Activated naive CD8-positive, alpha-beta T cell (primary cell): ENCODE measurements at regions not wholly inside any gene's neighbourhood (a gene's known extent, or its start where the extent isn't known, plus 50 kb on each side); places are given as distances from the start of the nearest gene placed in this dataset.

ENCODE experiments used
- H3K27ac Mint-ChIP-seq: one replicate; pipeline ENCODE4 v1.8.0; 2021; ENCODE audit warnings: mixed read lengths
- H3K27me3 Mint-ChIP-seq: one replicate; pipeline ENCODE4 v1.8.0; 2021; ENCODE audit warnings: mixed read lengths
- H3K36me3 Mint-ChIP-seq: one replicate; pipeline ENCODE4 v1.8.0; 2021; ENCODE audit warnings: mixed read lengths
- H3K4me1 Mint-ChIP-seq: one replicate; pipeline ENCODE4 v1.8.0; 2021; ENCODE audit warnings: low read depth, mixed read lengths
- H3K4me3 Mint-ChIP-seq: one replicate; pipeline ENCODE4 v1.8.0; 2021; ENCODE audit warnings: mild to moderate bottlenecking, mixed read lengths
- H3K9me3 Mint-ChIP-seq: one replicate; pipeline ENCODE4 v1.8.0; 2021; ENCODE audit warnings: low read depth, mixed read lengths

- Mint-ChIP-seq H3K4me1 (peaks cover 5% of the 10 kb centered on the region), H3K27ac (peak overlapping the region; percentile 41), H3K4me3 (no peak overlapping the region), H3K36me3 (no peaks in the 10 kb centered on the region), H3K27me3 (no peaks in the 10 kb centered on the region), H3K9me3 (no peaks in the 10 kb centered on the region)
Observed at GRCh38 chr1:186571771-186572170, 108.5 kb downstream of the PTGS2 start.

GRCh38 chr1:186569856-186570255 is 108.9 kb upstream of the PDC start:
- Mint-ChIP-seq H3K36me3 (no peaks in the 10 kb centered on the region), H3K27ac (no peak overlapping the region), H3K4me3 (no peak overlapping the region), H3K27me3 (no peaks in the 10 kb centered on the region), H3K9me3 (no peaks in the 10 kb centered on the region), H3K4me1 (peaks cover 5% of the 10 kb centered on the region)

- Mint-ChIP-seq H3K4me1 (peaks cover 5% of the 10 kb centered on the region), H3K9me3 (no peaks in the 10 kb centered on the region), H3K4me3 (no peak overlapping the region)
Observed at GRCh38 chr1:186568221-186568620, 107.3 kb upstream of the PDC start.

GRCh38 chr1:186566140-186566855 is 105.4 kb upstream of the PDC start:
- no peaks in the 10 kb centered on the region for H3K9me3 Mint-ChIP-seq
- no peaks in the 10 kb centered on the region for H3K27me3 Mint-ChIP-seq
- no peak overlapping the region for H3K4me3 Mint-ChIP-seq
- H3K27ac Mint-ChIP-seq: no peak overlapping the region
- H3K36me3 Mint-ChIP-seq: no peaks in the 10 kb centered on the region
- H3K4me1 Mint-ChIP-seq: no peaks in the 10 kb centered on the region

More at GRCh38 chr1:186568221-186568620, 107.3 kb upstream of the PDC start:
- Mint-ChIP-seq H3K27ac (no peak overlapping the region), H3K27me3 (no peaks in the 10 kb centered on the region), H3K36me3 (no peaks in the 10 kb centered on the region)

GRCh38 chr1:186564582-186564981 is 103.7 kb upstream of the PDC start:
- no peak overlapping the region for H3K4me3 Mint-ChIP-seq
- no peaks in the 10 kb centered on the region for H3K9me3 Mint-ChIP-seq
- no peaks in the 10 kb centered on the region for H3K36me3 Mint-ChIP-seq
- no peak overlapping the region for H3K27ac Mint-ChIP-seq
- H3K4me1 Mint-ChIP-seq: no peaks in the 10 kb centered on the region
- H3K27me3 Mint-ChIP-seq: no peaks in the 10 kb centered on the region

- H3K4me1 Mint-ChIP-seq: no peaks in the 10 kb centered on the region
- H3K9me3 Mint-ChIP-seq: no peaks in the 10 kb centered on the region
- H3K27me3 Mint-ChIP-seq: peaks cover 5% of the 10 kb centered on the region
- no peak overlapping the region for H3K4me3 Mint-ChIP-seq
- no peak overlapping the region for H3K27ac Mint-ChIP-seq
- H3K36me3 Mint-ChIP-seq: no peaks in the 10 kb centered on the region
Observed at GRCh38 chr1:186559601-186560116, 98.7 kb upstream of the PDC start.

- peaks cover 4% of the 10 kb centered on the region for H3K9me3 Mint-ChIP-seq
- peaks cover 5% of the 10 kb centered on the region for H3K27me3 Mint-ChIP-seq
- H3K4me3 Mint-ChIP-seq: no peak overlapping the region
- H3K36me3 Mint-ChIP-seq: peaks cover 3% of the 10 kb centered on the region
- no peaks in the 10 kb centered on the region for H3K4me1 Mint-ChIP-seq
- no peak overlapping the region for H3K27ac Mint-ChIP-seq
Observed at GRCh38 chr1:186557147-186557777, 96.3 kb upstream of the PDC start.

GRCh38 chr1:186550832-186551231 is 89.9 kb upstream of the PDC start:
- H3K27me3 Mint-ChIP-seq: no peaks in the 10 kb centered on the region

GRCh38 chr1:186541003-186541402 is 80.1 kb upstream of the PDC start:
- no peaks in the 10 kb centered on the region for H3K27me3 Mint-ChIP-seq
- H3K4me1 Mint-ChIP-seq: no peaks in the 10 kb centered on the region
- H3K9me3 Mint-ChIP-seq: peaks cover 22% of the 10 kb centered on the region
- no peak overlapping the region for H3K27ac Mint-ChIP-seq
- peaks cover 8% of the 10 kb centered on the region for H3K36me3 Mint-ChIP-seq
- no peak overlapping the region for H3K4me3 Mint-ChIP-seq

More at GRCh38 chr1:186550832-186551231, 89.9 kb upstream of the PDC start:
- no peak overlapping the region for H3K27ac Mint-ChIP-seq
- H3K36me3 Mint-ChIP-seq: peaks cover 6% of the 10 kb centered on the region
- H3K4me1 Mint-ChIP-seq: no peaks in the 10 kb centered on the region
- H3K9me3 Mint-ChIP-seq: peaks cover 13% of the 10 kb centered on the region
- no peak overlapping the region for H3K4me3 Mint-ChIP-seq

- H3K36me3 Mint-ChIP-seq: peaks cover 8% of the 10 kb centered on the region
- no peaks in the 10 kb centered on the region for H3K4me1 Mint-ChIP-seq
- H3K27me3 Mint-ChIP-seq: no peaks in the 10 kb centered on the region
- no peak overlapping the region for H3K4me3 Mint-ChIP-seq
- H3K27ac Mint-ChIP-seq: no peak overlapping the region
- H3K9me3 Mint-ChIP-seq: peaks cover 22% of the 10 kb centered on the region
Observed at GRCh38 chr1:186540521-186540920, 79.6 kb upstream of the PDC start.

- Mint-ChIP-seq H3K27me3 (no peaks in the 10 kb centered on the region), H3K36me3 (peaks cover 8% of the 10 kb centered on the region), H3K4me1 (no peaks in the 10 kb centered on the region), H3K4me3 (no peak overlapping the region), H3K9me3 (peaks cover 7% of the 10 kb centered on the region), H3K27ac (no peak overlapping the region)
Observed at GRCh38 chr1:186536273-186536890, 75.5 kb upstream of the PDC start.

- H3K27me3 Mint-ChIP-seq: no peaks in the 10 kb centered on the region
- no peak overlapping the region for H3K27ac Mint-ChIP-seq
- H3K36me3 Mint-ChIP-seq: peaks cover 13% of the 10 kb centered on the region
- no peak overlapping the region for H3K4me3 Mint-ChIP-seq
- H3K4me1 Mint-ChIP-seq: no peaks in the 10 kb centered on the region
- peaks cover 7% of the 10 kb centered on the region for H3K9me3 Mint-ChIP-seq
Observed at GRCh38 chr1:186535388-186536133, 74.6 kb upstream of the PDC start.

GRCh38 chr1:186534401-186534800 is 73.5 kb upstream of the PDC start:
- no peak overlapping the region for H3K27ac Mint-ChIP-seq
- no peak overlapping the region for H3K4me3 Mint-ChIP-seq
- H3K9me3 Mint-ChIP-seq: no peaks in the 10 kb centered on the region
- no peaks in the 10 kb centered on the region for H3K27me3 Mint-ChIP-seq
- peaks cover 12% of the 10 kb centered on the region for H3K36me3 Mint-ChIP-seq
- H3K4me1 Mint-ChIP-seq: no peaks in the 10 kb centered on the region

GRCh38 chr1:186532466-186532865 is 71.6 kb upstream of the PDC start:
- H3K27ac Mint-ChIP-seq: no peak overlapping the region
- H3K9me3 Mint-ChIP-seq: no peaks in the 10 kb centered on the region
- no peaks in the 10 kb centered on the region for H3K4me1 Mint-ChIP-seq
- peaks cover 18% of the 10 kb centered on the region for H3K36me3 Mint-ChIP-seq
- H3K4me3 Mint-ChIP-seq: no peak overlapping the region
- no peaks in the 10 kb centered on the region for H3K27me3 Mint-ChIP-seq
